HG03520 (cell line): ENCODE measurements at regions not wholly inside any gene's neighbourhood (a gene's known extent, or its start where the extent isn't known, plus 50 kb on each side); places are given as distances from the start of the nearest gene placed in this dataset.

Experiments used
- ATAC-seq: cut with Tn5 transposase; IDR thresholded peaks from one replicate; pipeline ENCODE4 v1.9.1; 2021; ENCODE audit warnings: mild to moderate bottlenecking, moderate library complexity; ENCODE audit not compliant: unreplicated experiment

DNA sequence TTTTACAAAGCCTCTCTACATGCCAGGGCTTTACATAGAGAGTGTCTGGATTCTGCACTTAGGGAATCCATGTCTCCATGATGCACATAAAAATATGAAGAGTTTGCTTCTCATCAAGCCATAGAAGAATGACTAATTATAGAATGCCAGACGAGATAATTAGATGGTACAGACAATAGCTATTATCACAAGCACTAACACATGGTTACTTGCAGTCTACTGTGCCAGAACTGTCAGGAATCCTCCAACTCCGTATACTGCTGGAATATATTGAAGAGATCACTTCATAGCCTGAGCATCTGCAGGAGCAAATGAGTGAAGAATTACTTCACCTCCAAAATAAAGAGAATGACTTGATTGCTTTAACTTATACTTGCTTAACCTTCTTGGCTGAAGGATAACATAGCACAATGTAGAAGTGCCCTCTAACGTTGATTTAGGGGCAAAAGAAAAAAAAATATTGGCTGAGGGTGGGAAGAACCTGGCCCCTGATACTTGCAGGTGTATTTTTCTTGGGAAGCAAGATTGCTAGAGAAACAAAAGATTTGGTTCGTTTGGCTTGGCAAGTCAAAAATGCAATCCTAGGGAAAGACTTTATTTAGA lies 272.8 kb upstream of the FAR2 start:
- no peak for ATAC-seq

DNA sequence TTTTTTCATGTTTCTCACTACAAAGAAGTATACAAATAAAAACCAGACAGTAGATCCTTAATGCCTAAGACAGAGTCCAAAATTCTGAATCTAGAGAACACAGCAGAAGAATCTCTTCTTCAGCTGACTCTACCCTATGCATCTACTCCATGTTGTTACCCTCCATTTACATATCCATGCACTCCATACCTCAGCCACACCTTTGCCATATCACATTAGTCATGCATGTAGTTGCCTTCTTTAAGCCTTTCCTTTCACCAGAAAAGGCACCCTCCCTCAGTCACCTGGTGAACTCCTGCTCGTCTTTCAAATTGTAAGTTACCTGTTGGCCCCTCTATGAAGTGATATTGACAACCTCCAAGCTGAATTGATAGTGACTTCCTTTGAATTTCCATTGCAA lies 271.2 kb upstream of the FAR2 start:
- ATAC-seq = no peak

DNA sequence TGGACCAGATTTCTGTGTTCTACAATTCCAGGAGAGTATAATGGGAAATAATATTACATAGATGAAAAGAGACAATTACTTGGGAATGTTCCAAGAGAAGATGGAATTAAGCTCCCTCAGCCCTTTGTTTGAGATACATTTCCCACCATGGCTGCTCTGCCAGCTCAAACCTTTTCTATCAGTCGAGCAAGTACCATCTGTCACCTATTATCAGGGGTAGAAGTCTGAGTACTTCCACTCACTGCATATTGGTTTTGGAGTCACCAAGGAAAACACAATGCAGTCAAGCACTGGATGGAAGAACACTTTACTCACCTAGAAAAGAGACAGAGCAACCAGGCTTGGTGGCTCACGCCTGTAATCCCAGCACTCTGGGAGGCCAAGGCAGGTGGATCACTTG lies 270.4 kb upstream of the FAR2 start:
- no peak for ATAC-seq

DNA sequence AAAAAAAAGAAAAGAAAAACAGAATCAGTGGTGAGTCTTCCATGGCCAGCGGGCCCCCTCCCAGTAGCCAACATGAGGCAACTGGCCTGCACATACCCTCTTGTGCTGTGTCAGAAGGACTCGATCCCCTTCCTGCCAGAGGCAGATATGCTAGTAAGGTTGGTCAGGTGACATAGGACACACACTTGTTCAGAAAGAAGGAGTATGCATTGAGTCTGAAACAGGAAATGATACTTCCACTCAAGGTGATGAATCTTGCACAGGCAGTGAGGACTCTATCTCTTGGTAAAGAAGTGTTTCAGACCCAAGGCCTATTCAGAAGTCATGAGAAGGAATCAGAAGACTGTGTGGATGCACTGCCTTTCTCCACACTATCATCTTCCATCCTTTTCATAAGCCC lies 269.7 kb upstream of the FAR2 start:
- no peak for ATAC-seq

DNA sequence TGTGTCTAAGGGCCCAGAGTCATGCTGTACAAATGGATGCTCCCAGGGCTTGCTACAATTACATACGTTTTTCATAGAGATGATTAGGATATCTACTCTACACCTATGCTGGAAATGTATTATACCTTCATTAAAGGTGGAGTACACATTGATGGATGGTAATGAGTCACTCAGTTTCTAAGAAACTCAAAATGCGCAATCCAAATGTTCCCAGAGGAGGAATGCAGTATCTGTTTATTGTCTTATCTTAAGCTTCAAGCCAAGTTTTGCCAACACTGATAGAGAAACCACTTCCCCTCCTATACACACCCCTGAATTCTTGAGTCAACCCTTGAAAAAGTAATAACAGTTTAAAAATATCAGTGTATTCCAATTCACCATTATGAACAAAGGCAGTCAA lies 266.6 kb upstream of the FAR2 start:
- ATAC-seq = no peak

DNA sequence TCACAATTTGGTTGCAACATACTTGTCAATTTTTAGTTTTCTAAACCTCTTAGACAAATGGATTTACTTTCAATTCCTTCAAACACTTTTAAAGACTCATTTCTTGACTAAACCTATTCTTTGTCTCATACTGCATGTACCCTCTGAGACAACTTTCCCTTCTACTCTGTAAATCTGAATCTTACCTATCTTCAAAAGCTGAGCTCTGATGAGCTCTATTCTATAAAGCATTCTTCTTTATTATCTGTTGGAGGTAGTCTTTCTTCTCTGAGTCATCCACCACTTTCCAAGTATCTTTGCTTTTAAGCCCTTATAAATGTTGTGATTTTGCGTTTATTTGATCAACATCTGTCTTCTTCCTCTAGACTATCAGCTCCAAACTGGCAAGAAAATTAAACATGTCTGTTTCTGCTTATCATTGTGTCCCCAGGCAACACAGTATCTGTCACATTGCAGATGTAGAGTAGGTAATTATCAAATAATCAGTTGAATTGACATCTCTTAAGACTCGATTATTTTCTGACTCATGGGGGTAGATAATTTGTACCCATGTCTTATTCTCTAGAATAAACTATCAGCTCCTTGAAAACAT lies 265.6 kb upstream of the FAR2 start:
- ATAC-seq = no peak

DNA sequence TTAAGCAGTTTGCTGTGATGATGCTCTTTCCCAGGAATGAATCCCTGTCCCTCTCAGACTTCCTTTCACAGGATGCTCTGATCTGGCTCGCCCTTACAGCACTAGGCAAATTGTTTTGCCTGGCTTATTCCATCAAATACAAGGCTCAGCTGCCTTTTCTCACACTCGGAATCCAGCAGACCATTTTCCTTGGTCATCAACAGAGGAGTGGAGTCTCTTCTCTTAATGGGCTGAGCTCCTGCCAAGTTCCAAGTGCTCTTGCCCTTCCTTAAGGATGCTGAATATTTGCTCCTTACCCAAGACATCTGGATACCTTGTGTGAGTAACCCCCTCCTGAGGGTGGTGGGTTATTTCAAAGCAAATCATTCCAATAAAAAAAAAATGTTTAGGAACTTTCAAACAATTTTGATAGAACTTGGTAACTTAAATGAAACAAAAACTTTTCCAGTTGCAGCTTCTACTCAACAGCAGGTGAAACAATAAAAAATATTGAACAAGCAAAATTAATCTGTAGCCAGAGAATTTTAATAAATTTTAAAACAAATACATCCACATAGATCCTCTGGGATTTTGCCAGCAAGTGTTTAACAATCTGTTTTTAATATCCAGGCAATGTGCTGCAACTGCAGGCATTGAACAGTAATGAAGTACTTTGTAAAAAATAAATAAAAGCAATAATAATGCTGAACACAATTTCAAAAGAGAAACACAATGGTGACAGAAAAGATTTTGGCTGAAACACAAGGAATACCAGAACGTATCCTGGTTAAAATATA lies 264.0 kb upstream of the FAR2 start:
- no peak for ATAC-seq

DNA sequence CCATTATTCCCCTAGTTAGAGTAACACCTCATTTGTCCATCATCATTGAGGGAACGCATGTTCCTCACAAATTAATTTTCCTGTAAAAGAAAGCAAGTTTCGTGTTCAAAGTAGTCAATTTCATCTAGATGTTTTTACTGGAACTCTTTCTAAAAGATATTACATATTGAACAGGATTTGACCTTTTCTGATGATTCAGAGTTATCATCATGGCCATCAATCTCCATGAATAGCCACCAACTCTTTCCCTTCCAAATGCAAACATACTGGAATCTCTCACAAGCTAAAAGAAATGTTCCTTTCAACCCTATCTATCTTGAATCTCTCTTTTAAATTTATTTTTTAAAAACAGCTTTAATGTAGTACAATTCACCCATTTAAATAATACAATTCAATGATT lies 263.1 kb upstream of the FAR2 start:
- no peak for ATAC-seq

DNA sequence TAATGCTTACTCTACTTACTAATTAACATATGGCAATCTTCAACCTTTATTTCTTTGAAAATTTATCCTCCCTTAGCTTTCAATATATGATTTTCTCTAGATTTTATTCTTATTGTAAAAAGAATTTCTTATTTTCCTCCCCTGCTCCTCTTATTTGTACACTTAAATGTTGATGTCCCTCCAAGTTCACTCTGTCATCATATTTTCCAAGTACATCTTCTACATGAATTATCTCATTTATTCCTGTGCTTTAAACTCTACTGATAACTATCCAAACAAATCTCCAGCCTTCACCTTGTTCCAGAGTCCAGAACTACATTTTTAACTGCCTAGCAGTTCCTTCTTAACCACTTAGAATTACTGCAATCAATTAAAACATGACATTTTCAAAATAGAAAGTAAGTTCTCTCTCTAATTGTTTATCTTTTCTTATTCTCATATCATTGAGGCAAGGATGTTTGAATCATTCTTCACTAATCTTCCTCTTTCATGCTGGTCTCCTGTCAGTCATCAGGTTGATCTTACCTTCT lies 261.6 kb upstream of the FAR2 start:
- ATAC-seq = no peak

DNA sequence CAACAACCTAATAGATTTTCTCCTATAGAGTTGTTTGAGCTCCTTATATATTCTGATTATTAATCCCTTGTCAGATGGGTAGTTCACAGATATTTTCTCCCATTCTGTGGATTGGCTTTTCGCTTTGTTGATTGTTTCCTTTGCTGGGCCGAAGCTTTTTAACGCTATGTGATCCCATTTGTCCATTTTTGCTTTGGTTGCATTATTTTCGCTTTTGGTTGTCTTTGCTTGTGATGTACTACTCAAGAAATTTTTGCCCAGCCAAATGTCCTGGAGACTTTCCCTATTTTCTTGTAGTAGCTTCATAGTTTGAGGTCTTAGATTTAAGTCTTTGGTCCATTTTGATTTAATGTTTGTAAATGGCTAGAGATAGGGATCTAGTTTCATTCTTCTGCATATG lies 258.4 kb upstream of the FAR2 start:
- ATAC-seq = no peak

DNA sequence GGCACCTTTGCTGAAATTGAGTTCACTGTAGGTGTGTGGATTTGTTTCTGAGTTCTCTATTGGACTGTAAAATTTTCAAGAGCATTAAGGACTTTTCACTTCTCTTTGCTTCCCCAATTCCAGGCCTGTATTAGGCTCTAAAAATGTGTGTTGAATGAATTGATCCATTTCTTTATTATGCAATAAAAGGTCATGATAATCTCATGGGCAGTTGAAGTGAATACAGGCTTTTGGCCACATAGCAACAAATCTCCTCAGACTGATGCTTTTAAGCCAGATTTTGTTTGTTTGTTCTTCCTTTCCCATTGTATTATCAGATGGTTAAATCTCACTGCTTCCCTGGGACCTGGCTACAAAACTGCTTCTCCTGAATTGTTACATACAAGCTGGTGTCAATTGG lies 258.0 kb upstream of the FAR2 start:
- ATAC-seq = no peak

DNA sequence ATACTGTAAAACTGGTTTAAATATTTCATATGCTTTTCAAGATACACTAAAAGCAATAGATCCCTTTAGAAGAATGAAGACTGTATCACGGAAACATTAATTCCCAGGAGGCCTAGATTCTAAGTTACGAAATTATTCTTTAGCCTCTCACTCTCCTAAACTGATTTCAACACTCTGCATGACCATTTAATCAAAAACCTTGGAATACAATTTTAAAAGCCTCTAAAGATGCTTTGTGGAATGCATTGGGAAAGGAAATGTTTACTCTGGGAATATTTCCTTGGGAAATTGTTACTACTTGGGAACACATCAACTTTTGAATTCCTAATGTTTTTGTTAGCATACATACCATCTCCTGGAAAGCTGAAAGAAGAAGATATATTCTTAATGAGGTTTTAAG lies 255.7 kb upstream of the FAR2 start:
- ATAC-seq = no peak

DNA sequence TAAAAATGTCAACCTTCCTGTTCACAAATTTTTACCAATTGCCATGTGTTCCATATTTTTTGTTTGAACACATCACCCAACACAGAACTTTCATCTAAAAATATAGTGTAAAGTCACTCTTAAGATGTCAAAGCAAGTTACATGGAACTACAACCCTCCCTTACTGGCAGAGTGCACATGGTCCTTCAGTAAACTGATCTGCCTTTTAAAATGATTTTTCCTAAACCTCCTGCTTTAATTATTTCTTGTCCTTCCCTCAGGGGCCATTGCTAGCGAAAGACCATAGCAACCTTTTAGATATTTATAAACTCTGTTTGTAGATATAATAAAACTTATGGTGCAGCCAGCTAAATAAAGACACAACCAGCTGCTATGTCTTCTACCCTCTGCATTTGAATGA lies 255.2 kb upstream of the FAR2 start:
- ATAC-seq = no peak

DNA sequence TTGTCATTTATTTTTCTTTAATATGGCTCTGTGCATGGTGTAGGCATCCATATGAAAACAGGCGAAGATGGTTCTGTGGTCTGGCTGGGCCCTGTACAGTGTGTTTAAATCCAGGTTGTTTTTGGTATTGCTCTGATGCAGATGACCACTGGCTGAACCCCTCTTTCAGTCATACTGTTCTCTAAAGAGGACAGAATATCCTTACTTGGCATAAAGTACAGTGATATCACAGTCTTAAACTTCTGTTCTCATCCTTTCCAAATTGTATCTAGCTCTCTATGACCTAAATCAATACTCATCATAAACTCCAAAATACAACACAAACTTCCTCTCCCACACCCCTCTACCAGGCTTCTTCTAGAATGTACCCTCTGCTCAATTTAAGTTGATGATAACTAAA lies 252.7 kb upstream of the FAR2 start:
- no peak for ATAC-seq

DNA sequence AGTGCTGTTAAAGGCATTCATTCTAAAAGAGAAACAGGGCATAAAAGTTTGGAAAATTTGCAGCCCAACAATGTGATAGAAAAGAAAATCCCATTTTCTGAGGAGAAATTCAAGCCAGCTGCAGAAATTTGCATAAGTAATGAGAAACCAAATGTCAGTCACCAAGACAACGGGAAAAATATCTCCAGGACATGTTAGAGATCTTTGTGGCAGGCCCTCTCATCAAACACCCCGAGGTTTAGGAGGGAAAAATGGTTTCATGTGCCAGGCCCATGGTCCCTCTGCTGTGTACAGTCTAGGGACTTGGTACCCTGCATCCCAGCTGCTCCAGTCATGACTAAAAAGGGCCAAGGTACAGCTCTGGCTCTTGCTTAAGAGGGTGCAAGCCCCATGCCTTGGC lies 251.0 kb upstream of the FAR2 start:
- no peak for ATAC-seq

DNA sequence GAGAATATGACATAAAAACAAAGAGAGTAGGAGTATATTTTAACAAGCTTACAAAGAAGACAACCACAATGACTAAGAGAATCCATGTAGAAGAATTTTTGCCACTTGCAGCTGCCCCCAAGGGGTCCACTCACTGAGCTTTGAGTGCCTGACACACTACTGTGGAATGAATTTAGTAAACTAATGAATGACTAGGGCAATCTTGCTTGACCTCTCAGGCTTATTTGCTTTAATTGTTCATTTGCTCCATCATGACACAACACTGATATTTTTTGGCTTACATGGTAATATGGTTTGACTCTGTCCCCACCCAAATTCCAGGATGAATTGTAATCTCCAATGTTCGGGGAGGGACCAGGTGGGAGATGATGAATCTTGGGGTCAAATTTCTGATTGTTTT lies 249.1 kb upstream of the FAR2 start:
- no peak for ATAC-seq

DNA sequence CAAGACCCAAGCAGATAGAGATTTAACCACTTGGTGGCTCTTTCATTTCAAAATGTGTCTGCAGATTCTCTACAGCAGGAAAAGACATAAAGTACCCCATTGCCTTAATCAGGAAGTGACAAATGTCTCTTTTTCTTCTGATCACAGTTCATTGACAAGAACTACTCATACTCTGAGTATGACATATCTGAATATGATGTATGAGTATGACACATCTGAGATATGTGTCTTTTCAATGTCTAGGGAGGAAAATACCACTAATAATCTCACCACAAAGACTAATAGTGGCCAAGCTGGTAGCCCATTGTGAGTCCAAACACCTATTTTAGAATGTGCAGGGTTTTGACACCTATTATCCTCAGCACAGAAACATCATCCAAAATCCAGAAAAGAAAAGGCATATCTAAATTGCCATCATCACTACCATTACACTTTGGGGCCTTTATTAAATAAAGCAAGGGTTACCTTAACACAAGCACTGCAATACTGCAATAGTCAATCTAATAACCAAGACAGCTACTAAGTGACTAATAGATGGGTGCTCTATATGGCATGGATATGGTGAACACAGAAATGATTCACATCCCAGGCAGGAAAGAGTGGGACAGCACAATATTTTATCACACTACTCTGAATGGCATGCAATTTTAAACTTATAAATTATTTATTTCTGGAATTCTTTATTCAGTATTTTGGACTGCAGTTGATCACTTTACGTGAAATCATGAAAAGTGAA lies 243.7 kb upstream of the FAR2 start:
- ATAC-seq = no peak

DNA sequence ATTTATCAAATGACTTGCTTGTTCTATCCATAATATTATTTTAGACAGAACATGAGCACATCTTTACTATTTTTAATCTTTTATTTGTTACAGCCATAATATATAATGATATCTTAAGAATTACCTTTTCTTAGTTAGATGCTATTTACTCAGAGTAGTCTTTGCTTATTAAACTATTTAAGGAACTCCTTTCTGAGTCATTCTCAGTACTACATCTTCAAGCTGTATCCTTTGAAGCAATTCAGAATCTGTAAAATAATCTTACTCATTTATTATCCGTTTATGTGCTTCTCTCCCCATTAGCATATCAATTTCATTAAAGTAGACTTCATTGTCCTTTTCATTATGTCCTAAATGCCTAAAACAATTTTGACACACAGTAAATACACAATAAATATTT lies 240.4 kb upstream of the FAR2 start:
- no peak for ATAC-seq

DNA sequence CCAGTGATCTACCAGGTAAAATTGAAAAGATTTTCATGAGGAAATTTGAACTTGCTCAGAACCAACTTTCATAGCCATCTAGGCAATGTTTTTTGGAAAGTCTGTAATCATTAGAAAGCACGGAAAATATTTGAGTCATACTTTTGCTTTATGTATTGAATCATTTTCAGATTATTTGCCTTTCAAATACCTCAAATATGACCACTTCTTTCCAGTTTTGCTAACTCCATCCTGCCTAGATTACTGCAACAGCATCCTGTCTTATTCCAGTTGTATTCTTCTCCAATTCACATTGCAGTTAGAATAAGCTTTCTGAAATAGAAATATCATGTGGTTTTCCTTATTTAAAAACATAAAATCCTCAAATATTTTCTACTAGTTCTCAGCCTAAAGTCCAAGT lies 239.8 kb upstream of the FAR2 start:
- no peak for ATAC-seq

DNA sequence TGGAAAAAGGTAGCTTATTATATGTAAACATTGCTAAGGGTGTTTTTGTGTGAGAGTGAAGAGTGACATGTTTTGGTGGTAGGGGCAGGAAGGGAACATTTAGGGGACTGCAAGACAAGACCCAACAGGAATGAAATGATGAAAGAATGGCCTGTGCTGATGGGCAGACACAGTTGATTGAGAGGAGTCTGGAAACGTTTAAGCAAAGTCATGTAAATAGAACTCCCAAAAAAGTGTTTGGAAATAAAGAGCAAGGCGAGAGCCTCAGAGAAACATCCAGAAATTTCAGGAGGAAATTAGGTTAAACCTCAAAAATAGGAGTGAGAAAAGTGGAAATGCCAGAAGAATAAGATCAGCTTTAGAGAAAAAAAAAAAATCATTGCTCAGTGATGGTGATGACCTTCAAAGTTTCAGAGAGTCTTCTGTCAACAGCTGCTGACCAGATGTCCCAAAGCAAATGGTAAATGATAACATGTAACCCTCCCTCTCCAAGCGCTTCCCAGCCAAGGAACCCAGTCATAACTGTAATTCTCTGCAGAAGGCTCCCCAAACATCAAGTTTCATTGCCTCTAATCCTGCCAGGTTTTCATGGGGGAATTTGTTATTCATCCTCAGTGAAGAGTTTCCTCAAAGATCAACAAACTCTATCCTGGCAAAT lies 223.2 kb upstream of the FAR2 start:
- no peak for ATAC-seq

DNA sequence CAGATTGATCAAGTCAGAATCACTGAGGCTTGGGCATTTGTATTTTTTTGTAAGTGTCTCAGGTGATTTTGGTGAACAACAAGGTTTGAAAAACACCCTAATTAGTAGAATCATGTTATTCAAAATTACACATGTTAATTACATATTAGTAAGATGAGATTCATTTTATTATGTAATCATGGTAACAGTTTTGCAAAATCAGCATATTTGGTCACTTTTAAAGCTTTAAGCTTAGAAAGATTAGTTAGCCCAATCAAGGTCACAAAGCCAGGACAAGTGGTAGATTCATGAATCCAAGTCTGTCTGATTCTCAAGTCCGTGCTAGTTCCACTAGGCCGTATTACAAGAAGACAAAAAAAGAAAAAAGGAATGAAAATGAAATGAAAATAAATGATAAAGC lies 218.4 kb upstream of the FAR2 start:
- no peak for ATAC-seq
